ENCODE measurements at regions not wholly inside any gene's neighbourhood (a gene's known extent, or its start where the extent isn't known, plus 50 kb on each side); places are given as distances from the start of the nearest gene placed in this dataset.

DNA sequence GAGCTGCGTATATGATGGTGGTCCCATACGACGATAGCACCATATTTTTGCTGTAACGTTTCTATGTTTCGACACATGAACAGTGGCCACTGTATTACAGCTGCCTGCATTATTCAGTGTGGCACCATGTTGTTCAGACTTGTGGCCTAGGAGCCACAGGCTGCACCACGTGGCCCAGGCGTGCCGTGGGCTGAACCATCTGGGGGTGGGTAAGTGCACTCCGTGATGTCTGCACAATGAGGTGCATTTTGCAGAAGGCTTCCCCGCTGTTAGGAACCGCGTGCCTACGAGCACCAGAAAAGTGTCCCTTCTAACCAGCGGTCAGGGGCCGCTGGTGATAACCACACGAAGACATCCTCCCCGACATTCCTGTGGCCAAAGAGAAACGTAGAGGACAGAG lies 433.7 kb upstream of the MYT1L start:
- TF ChIP-seq, protein P1, sequence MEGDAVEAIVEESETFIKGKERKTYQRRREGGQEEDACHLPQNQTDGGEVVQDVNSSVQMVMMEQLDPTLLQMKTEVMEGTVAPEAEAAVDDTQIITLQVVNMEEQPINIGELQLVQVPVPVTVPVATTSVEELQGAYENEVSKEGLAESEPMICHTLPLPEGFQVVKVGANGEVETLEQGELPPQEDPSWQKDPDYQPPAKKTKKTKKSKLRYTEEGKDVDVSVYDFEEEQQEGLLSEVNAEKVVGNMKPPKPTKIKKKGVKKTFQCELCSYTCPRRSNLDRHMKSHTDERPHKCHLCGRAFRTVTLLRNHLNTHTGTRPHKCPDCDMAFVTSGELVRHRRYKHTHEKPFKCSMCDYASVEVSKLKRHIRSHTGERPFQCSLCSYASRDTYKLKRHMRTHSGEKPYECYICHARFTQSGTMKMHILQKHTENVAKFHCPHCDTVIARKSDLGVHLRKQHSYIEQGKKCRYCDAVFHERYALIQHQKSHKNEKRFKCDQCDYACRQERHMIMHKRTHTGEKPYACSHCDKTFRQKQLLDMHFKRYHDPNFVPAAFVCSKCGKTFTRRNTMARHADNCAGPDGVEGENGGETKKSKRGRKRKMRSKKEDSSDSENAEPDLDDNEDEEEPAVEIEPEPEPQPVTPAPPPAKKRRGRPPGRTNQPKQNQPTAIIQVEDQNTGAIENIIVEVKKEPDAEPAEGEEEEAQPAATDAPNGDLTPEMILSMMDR (IDR thresholded peaks at IDR 0.05): no peak
- TF ChIP-seq POLR2AphosphoS5 (IDR thresholded peaks at IDR 0.05) (no peak), POLR2A (IDR thresholded peaks at IDR 0.05) (no peak)
